Gastrocnemius medialis (tissue), 4 donors: ENCODE measurements at regions not wholly inside any gene's neighbourhood (a gene's known extent, or its start where the extent isn't known, plus 50 kb on each side); places are given as distances from the start of the nearest gene placed in this dataset.

Experiments
- CTCF ChIP-seq, 5 experiments: fragments of 450-650 bp in 3 of 5; fragments of 200-600 bp in 2 of 5; sonication (generic) in 2 of 5; IDR thresholded peaks in 4 of 5; conservative IDR thresholded peaks in 1 of 5; 1 replicate in 4 of 5; 2 replicates in 1 of 5; pipeline ENCODE4 v1.5.1; 2016 to 2019; ENCODE audit warnings: antibody characterized with exemption in 5 of 5, mild to moderate bottlenecking in 3 of 5, moderate library complexity in 3 of 5
- POLR2A ChIP-seq, 2 donors: fragments of 450-650 bp; IDR thresholded peaks; one replicate each; pipeline ENCODE4 v1.6.1; 2017; ENCODE audit warnings: antibody characterized with exemption in 2 of 2, mild to moderate bottlenecking in 2 of 2, moderate library complexity in 2 of 2

GRCh38 chr2:75415731-75416130, 145.0 kb downstream of the EVA1A start:
- TF ChIP-seq POLR2A (IDR thresholded peaks at IDR 0.05) (no peak), CTCF (IDR thresholded peaks at IDR 0.05 in 4 of 5, conservative IDR thresholded peaks at IDR 0.05 in 1 of 5) (no peak)
